GM20000 (cell line): ENCODE measurements at regions not wholly inside any gene's neighbourhood (a gene's known extent, or its start where the extent isn't known, plus 50 kb on each side); places are given as distances from the start of the nearest gene placed in this dataset.

Source experiments
- DNase-seq: peaks from one replicate; pipeline ENCODE4 v3.0.0; 2012; ENCODE audit warnings: low spot score
- TF ChIP-seq, protein P1 (sequence below): IDR thresholded peaks from 2 replicates; pipeline ENCODE4 v1.5.1; 2012; ENCODE audit warnings: mild to moderate bottlenecking, control low read depth; ENCODE audit errors: extremely low read depth, missing control alignments

DNA sequence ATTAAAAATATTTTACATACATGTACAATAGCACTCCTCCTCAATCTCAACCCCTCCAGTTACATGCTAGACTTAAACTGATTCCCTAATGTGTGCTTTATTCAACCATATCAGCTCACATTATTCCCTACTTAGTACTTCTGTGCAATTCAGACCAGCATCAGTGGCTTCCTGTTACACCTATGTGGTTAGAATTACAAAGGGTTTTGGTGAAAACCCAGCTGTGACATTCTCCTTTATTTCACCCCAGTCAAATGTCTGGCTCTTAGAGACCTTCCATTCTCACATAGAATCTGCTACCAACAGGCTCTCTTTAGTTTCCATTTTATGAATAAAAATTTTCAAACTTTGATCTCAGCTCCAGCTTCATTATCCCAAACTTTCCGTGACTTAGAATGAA is 85.2 kb upstream of the SLC7A11 start:
- DNase-seq = no peak
- TF ChIP-seq, protein P1, sequence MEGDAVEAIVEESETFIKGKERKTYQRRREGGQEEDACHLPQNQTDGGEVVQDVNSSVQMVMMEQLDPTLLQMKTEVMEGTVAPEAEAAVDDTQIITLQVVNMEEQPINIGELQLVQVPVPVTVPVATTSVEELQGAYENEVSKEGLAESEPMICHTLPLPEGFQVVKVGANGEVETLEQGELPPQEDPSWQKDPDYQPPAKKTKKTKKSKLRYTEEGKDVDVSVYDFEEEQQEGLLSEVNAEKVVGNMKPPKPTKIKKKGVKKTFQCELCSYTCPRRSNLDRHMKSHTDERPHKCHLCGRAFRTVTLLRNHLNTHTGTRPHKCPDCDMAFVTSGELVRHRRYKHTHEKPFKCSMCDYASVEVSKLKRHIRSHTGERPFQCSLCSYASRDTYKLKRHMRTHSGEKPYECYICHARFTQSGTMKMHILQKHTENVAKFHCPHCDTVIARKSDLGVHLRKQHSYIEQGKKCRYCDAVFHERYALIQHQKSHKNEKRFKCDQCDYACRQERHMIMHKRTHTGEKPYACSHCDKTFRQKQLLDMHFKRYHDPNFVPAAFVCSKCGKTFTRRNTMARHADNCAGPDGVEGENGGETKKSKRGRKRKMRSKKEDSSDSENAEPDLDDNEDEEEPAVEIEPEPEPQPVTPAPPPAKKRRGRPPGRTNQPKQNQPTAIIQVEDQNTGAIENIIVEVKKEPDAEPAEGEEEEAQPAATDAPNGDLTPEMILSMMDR = no peak

DNA sequence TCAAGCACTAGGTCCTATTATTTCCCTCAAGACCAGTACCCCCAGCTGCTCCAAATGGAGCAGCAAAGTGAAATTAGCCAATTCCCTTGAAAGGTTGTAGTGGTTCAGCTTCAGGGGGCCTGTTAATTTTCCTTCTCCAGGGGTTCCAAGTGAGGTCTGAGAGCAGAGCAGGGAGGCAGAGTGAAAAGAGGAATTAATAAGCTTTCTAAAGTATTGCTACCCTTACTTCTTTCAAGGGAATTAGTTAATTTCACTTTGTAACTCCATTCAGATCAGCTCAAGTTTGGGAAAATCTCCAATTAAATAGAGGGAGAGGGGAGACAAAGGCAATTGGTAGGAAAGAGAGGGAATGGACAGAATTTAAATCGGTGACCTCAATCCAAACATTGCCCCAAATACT is 78.7 kb upstream of the SLC7A11 start:
- TF ChIP-seq, protein P1 = no peak
- no peak for DNase-seq

DNA sequence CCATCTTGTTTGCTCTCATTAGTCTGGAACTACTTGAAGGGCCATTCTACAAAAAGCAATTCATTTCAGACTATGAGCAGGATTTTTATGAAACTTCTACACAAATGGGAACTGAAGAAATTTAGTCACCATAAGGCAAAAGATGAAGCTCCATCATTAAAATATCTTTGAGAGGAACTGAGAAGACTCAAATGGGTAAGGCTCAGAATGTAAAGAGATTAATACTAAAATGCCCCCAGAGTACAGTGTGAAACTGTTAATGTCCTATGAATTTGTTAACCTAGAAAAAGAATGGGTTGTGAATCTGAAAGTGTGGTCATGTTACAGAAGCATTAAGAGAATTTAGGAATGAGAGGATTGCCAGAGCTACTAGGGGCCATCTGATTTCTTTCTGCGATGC is 77.9 kb upstream of the SLC7A11 start:
- TF ChIP-seq, protein P1 = no peak
- no peak for DNase-seq

DNA sequence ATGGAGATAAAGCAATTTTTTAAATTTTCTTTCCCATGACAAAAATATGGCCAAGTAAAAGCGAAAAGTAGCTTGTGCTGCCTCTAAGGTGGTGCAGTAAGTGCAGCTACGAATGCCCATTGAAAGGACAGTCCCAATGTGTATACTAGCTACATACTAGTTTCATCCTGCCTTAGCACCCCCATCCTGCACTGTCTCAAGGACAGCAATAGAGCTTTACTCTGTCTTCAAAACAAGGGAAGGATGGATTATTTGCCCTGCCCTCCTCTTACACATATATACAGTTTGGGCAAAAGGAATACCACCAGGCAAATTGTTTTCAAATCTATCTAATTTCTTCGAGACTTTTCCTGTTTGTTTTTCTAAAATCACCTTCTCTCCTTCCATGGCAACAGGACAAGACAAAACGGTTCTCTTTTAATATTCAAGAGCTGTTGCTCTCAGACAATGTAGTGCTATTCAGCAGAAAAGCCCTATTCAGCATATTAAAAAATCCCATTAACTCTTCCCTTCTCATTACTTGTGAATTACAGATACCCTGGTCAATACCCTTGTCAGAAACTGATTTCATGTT is 75.1 kb upstream of the SLC7A11 start:
- TF ChIP-seq, protein P1 = no peak
- DNase-seq = no peak

DNA sequence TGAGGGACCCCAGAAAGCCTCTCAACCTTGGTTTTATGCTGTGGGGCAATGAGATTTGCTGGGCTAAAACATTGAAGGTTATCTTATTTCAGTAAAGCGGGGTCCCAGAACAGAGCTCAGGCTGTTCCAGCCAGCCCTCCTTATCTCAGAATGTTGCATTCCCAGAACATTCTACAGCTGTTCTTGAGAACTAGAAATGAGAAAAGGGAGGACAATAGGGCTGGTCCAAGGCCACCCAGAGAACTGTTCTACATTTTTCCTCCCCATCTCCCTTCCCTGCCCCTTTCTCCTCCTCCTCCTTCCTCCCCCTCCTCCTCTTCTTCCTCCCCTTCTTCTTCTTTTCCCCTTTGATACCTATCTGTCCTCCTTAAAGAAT is 70.4 kb upstream of the SLC7A11 start:
- no peak for DNase-seq
- TF ChIP-seq, protein P1 = no peak

DNA sequence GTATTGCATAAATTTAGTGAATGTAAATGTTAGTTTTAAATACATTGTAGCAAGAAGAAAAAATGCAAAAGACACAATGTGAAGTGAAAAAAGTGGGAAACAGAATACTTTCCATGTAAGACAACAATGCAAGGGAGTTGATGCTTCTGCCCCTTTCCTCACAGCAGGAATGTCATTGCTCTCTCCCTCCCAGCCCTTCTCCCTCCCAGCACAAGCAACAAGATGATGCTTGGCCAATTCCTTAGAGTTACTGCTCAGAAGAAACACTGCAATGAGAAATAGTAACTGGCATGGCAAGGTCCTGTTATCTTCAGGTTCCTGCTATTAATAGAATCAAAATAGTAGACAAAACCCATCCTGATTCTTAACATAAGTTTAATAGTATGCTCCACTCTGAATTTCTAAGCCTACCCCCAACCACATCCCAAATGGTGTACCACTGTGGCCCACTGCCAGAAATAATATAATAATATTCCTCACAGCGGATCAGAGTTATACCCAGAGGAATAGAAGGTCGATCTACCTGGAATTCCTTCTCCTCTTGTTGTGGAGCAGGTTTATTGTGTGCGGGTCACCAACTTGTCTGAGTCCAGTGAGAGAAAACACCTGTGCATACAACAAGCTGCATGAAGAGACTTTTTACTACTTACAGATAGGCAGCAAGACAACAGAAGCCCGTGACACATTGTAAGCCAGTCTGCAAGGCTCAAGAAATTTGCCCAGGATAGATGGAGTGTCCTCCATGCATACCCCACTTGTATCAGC is 69.8 kb upstream of the SLC7A11 start:
- no peak for DNase-seq
- TF ChIP-seq, protein P1 = no peak

DNA sequence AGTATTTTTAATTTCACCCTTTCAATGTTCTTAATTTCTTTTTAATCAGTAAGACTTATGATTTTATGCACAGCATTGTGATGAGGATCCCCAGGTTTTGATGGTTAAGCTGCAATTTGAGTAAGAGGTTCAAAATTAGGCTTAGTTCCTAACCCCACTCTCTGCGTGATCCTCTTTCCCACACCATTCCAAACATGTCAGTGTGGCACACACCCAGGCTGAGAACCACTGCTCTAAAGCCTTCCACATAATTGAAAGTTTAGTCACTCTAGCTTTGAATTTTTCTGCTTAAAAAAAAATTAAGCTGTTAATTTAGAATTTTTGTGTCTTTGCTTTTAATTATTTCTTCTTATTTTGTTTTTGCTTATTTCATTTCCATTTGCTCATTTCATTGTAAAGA is 68.8 kb upstream of the SLC7A11 start:
- no peak for DNase-seq
- TF ChIP-seq, protein P1 = no peak
